Keratinocyte (primary cell): ENCODE measurements at regions not wholly inside any gene's neighbourhood (a gene's known extent, or its start where the extent isn't known, plus 50 kb on each side); places are given as distances from the start of the nearest gene placed in this dataset.

Source experiments
- DNase-seq: peaks from one replicate; pipeline ENCODE4 v3.0.0-alpha.2; 2011; ENCODE audit warnings: low read depth, missing footprints, low spot score
- FAIRE-seq: peaks from 2 replicates; lab custom pipeline; 2011; peaks lifted over from hg19 to GRCh38; lab: Jason Lieb, UNC
- H2AFZ ChIP-seq: 2 replicates; pipeline ENCODE4 v1.6.0; 2012; ENCODE audit warnings: low read length, control low read depth, inconsistent platforms; ENCODE audit not compliant: control insufficient read depth
- H3K27ac ChIP-seq: 2 replicates; pipeline ENCODE4 v1.5.1; 2011; ENCODE audit warnings: low read length; ENCODE audit not compliant: control insufficient read depth, insufficient read depth
- H3K27me3 ChIP-seq: 3 replicates; pipeline ENCODE4 v1.6.0; 2011; ENCODE audit warnings: low read length; ENCODE audit not compliant: control insufficient read depth, insufficient read depth; ENCODE audit errors: extremely low read depth
- H3K36me3 ChIP-seq, 2 experiments: 2 replicates in 1 of 2; 3 replicates in 1 of 2; pipeline ENCODE4 v1.5.1; 2011; ENCODE audit warnings: low read length in 2 of 2, mild to moderate bottlenecking in 1 of 2; ENCODE audit not compliant: control insufficient read depth in 2 of 2, insufficient read depth in 2 of 2; ENCODE audit errors: extremely low read depth in 1 of 2
- H3K4me1 ChIP-seq: 3 replicates; pipeline ENCODE4 v1.5.1; 2011; ENCODE audit warnings: low read length; ENCODE audit not compliant: control insufficient read depth, insufficient read depth; ENCODE audit errors: extremely low read depth
- H3K4me2 ChIP-seq: 3 replicates; pipeline ENCODE4 v1.6.0; 2011; ENCODE audit warnings: low read depth, low read length; ENCODE audit not compliant: control insufficient read depth, insufficient read depth; ENCODE audit errors: extremely low read depth
- H3K4me3 ChIP-seq, 3 experiments: fragments of 200-600 bp in 1 of 3; sonication (generic) in 1 of 3; 2 replicates in 2 of 3; 3 replicates in 1 of 3; pipeline ENCODE4 v1.5.1; 2011 to 2016; ENCODE audit warnings: low read length in 3 of 3, mild to moderate bottlenecking in 3 of 3, control low read depth in 2 of 3, inconsistent platforms in 1 of 3, low read depth in 1 of 3, mixed read lengths in 1 of 3, mixed run types in 1 of 3, moderate library complexity in 1 of 3; ENCODE audit not compliant: control insufficient read depth in 2 of 3, insufficient read depth in 2 of 3; ENCODE audit errors: extremely low read depth in 1 of 3
- H3K79me2 ChIP-seq: 2 replicates; pipeline ENCODE4 v1.6.0; 2012; ENCODE audit warnings: low read length; ENCODE audit not compliant: control insufficient read depth, insufficient read depth
- H3K9ac ChIP-seq: 3 replicates; pipeline ENCODE4 v1.6.0; 2011; ENCODE audit warnings: low read length; ENCODE audit not compliant: control insufficient read depth, insufficient read depth; ENCODE audit errors: extremely low read depth
- H3K9me1 ChIP-seq: 3 replicates; pipeline ENCODE4 v1.6.0; 2011; ENCODE audit warnings: low read length; ENCODE audit not compliant: control insufficient read depth, insufficient read depth; ENCODE audit errors: extremely low read depth
- H3K9me3 ChIP-seq: 2 replicates; pipeline ENCODE4 v1.5.1; 2012; ENCODE audit warnings: low read depth, low read length; ENCODE audit not compliant: control insufficient read depth
- H4K20me1 ChIP-seq: 3 replicates; pipeline ENCODE4 v1.6.0; 2011; ENCODE audit warnings: low read length; ENCODE audit not compliant: control insufficient read depth, insufficient read depth; ENCODE audit errors: extremely low read depth
- EZH2 ChIP-seq: IDR thresholded peaks from one replicate; pipeline ENCODE4 v1.6.1; 2012; ENCODE audit warnings: inconsistent platforms, mild to moderate bottlenecking, low read length, moderate library complexity
- dilution Hi-C: fragments of 300-500 bp; cut with MboI; formaldehyde crosslinking; loops from one replicate; pipeline ENCODE4 v1.7.0; 2020; ENCODE audit warnings: low sequenced_read_pairs; ENCODE audit not compliant: extremely low pct_ligation_motif_present
- TF ChIP-seq, protein P1 (sequence below), 3 experiments: IDR thresholded peaks in 1 of 3; conservative IDR thresholded peaks in 1 of 3; optimal IDR thresholded peaks in 1 of 3; 2 replicates in 2 of 3; 3 replicates in 1 of 3; pipeline versions ENCODE3 to v1.5.1; 2011; ENCODE audit warnings: low read length in 3 of 3, mild to moderate bottlenecking in 3 of 3, moderate library complexity in 2 of 3, control low read depth in 1 of 3, inconsistent platforms in 1 of 3; ENCODE audit not compliant: insufficient read depth in 2 of 3; ENCODE audit errors: extremely low read depth in 1 of 3

DNA sequence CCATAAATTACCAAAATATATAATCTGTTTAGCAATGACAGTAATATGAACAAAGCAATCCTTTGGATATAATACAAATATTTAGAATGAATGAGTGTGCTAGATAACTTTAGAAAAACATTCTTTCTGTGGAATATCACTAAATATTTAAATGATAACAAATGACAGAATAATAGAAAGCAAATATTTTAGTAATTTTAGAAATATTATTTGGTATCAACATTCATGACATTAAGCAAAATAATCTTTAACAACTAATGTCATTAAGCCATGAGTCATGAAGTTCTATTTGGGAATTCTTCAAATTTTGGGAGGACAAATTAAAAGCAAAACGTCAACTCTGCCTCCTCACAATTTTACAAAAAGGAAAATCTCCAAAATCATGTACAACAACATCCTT is 844.8 kb upstream of the LRRN3 start:
- Histone ChIP-seq H3K36me3 (no peaks in the 10 kb centered on the region), H2AFZ (no peak overlapping the region), H3K4me3 (no peak overlapping the region), H3K4me1 (no peaks in the 10 kb centered on the region), H4K20me1 (no peaks in the 10 kb centered on the region), H3K9me1 (no peaks in the 10 kb centered on the region), H3K27ac (no peak overlapping the region), H3K9me3 (no peaks in the 10 kb centered on the region), H3K4me2 (no peak overlapping the region), H3K9ac (no peak overlapping the region), H3K79me2 (no peaks in the 10 kb centered on the region), H3K27me3 (no peaks in the 10 kb centered on the region)
- TF ChIP-seq, protein P1, sequence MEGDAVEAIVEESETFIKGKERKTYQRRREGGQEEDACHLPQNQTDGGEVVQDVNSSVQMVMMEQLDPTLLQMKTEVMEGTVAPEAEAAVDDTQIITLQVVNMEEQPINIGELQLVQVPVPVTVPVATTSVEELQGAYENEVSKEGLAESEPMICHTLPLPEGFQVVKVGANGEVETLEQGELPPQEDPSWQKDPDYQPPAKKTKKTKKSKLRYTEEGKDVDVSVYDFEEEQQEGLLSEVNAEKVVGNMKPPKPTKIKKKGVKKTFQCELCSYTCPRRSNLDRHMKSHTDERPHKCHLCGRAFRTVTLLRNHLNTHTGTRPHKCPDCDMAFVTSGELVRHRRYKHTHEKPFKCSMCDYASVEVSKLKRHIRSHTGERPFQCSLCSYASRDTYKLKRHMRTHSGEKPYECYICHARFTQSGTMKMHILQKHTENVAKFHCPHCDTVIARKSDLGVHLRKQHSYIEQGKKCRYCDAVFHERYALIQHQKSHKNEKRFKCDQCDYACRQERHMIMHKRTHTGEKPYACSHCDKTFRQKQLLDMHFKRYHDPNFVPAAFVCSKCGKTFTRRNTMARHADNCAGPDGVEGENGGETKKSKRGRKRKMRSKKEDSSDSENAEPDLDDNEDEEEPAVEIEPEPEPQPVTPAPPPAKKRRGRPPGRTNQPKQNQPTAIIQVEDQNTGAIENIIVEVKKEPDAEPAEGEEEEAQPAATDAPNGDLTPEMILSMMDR (optimal IDR thresholded peaks at IDR 0.05 in 1 of 3, IDR thresholded peaks at IDR 0.05 in 1 of 3, conservative IDR thresholded peaks at IDR 0.05 in 1 of 3; ENCODE audit: extremely low read depth in 1 of 3, insufficient read depth in 2 of 3, low read length in 3 of 3), result no peak
- TF ChIP-seq EZH2, result no peak
- no peak for DNase-seq
- dilution Hi-C loops, result no loop called here
- FAIRE-seq, result no peak

DNA sequence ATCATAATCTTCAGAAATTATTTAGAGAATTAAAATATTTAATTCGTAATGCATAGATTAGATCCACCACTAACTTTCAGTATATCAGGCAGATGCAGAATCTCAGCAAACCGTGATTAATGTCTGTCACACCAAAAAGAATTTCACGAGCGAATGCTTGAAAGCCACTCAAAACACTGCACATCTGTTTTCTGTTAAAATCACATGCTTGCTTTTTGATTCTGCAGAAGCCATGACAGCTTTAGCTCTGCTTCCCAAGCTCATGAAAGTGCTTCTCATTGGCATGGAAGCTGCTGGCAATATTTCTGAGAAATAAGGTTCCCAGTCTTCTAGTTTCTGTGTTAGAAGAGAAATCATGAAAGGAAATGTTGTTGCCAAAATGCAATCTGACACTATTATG is 837.8 kb upstream of the LRRN3 start:
- H3K4me2 ChIP-seq, result no peak overlapping the region
- H3K27me3 ChIP-seq, result no peaks in the 10 kb centered on the region
- H3K9ac ChIP-seq, result no peak overlapping the region
- no peak overlapping the region for H3K4me3 ChIP-seq
- H4K20me1 ChIP-seq, result no peaks in the 10 kb centered on the region
- DNase-seq (no peak), FAIRE-seq (no peak)
- no peaks in the 10 kb centered on the region for H3K36me3 ChIP-seq
- H3K9me1 ChIP-seq, result no peaks in the 10 kb centered on the region
- dilution Hi-C loops, result no loop called here
- H3K27ac ChIP-seq, result no peak overlapping the region
- TF ChIP-seq EZH2, result no peak
- TF ChIP-seq, protein P1 (optimal IDR thresholded peaks at IDR 0.05 in 1 of 3, IDR thresholded peaks at IDR 0.05 in 1 of 3, conservative IDR thresholded peaks at IDR 0.05 in 1 of 3; ENCODE audit: extremely low read depth in 1 of 3, insufficient read depth in 2 of 3, low read length in 3 of 3), result no peak
- no peaks in the 10 kb centered on the region for H3K9me3 ChIP-seq
- no peaks in the 10 kb centered on the region for H3K4me1 ChIP-seq
- no peak overlapping the region for H2AFZ ChIP-seq
- no peaks in the 10 kb centered on the region for H3K79me2 ChIP-seq
